BLaER1 (cell line): ENCODE measurements at regions not wholly inside any gene's neighbourhood (a gene's known extent, or its start where the extent isn't known, plus 50 kb on each side); places are given as distances from the start of the nearest gene placed in this dataset.
"Not testable (repeated sequence)": the region's sequence is repeated elsewhere in the genome, so short reads cannot be mapped to it uniquely, and the experiment has no call there.

Experiments
- H3K27ac ChIP-seq: shearing (Covaris generic); formaldehyde crosslinking; 2 replicates; pipeline ENCODE4 v1.8.1; 2022
- H3K27me3 ChIP-seq: shearing (Covaris generic); formaldehyde crosslinking; 2 replicates; pipeline ENCODE4 v1.8.1; 2022
- H3K36me3 ChIP-seq: shearing (Covaris generic); formaldehyde crosslinking; 2 replicates; pipeline ENCODE4 v1.8.1; 2022
- H3K4me1 ChIP-seq: shearing (Covaris generic); formaldehyde crosslinking; 2 replicates; pipeline ENCODE4 v1.8.1; 2022
- H3K4me2 ChIP-seq: shearing (Covaris generic); formaldehyde crosslinking; 2 replicates; pipeline ENCODE4 v1.8.1; 2022
- H3K4me3 ChIP-seq: shearing (Covaris generic); formaldehyde crosslinking; 2 replicates; pipeline ENCODE4 v1.8.1; 2022
- H3K9ac ChIP-seq: shearing (Covaris generic); formaldehyde crosslinking; 2 replicates; pipeline ENCODE4 v1.8.1; 2022
- H3K9me3 ChIP-seq: shearing (Covaris generic); formaldehyde crosslinking; 2 replicates; pipeline ENCODE4 v1.8.1; 2022
- H4K20me1 ChIP-seq: shearing (Covaris generic); formaldehyde crosslinking; 2 replicates; pipeline ENCODE4 v1.8.1; 2022
- Cebpa-rat ChIP-seq: shearing (Covaris generic); IDR thresholded peaks from 2 replicates; pipeline ENCODE4 v1.8.1; 2022

DNA sequence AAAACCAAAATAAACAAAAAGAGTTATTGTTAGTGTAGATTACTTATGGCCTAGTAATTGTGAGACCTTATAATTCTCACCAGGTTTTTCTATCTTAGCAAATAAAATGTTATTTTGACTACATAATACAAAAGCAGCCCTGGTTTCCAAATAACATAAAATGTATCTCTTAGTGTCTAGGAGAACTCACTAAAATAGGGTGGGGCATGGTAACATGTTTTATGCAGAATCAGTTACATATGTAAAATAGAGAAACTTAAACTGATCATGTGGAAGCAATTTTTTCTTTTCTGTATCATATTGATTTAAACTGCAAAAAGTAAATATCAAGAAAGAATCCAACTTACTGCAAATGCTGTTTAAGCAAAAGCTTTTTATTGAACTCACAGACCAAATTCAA, 431.1 kb upstream of the ALCAM start:
- H3K9ac ChIP-seq: no peak overlapping the region
- no peaks in the 10 kb centered on the region for H3K9me3 ChIP-seq
- H3K27me3 ChIP-seq: no peaks in the 10 kb centered on the region
- H4K20me1 ChIP-seq: no peaks in the 10 kb centered on the region
- no peak for TF ChIP-seq Cebpa-rat
- H3K4me1 ChIP-seq: no peaks in the 10 kb centered on the region
- no peak overlapping the region for H3K4me3 ChIP-seq
- no peak overlapping the region for H3K27ac ChIP-seq
- H3K4me2 ChIP-seq: no peak overlapping the region
- no peaks in the 10 kb centered on the region for H3K36me3 ChIP-seq

DNA sequence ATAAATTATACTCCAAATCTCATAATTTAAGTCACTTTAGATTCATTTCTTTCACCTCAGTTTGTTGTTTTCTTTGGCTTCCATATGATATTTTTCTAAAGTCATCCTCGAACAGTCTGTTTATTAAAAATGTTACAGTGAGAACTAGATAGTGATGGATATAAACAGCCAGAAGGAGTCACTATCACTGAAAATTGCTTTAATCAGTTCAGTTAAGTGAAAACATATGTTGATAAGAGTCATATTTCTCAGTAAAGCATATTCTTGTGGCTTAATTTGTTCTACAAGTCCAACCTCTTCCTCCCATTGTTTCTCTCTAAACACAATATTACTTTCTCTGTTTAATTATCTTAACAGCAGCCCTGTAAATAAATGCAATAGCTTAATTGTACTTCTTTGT, 427.5 kb upstream of the ALCAM start:
- no peaks in the 10 kb centered on the region for H3K4me1 ChIP-seq
- H3K27me3 ChIP-seq: no peaks in the 10 kb centered on the region
- no peak overlapping the region for H3K4me3 ChIP-seq
- no peak overlapping the region for H3K27ac ChIP-seq
- no peak overlapping the region for H3K4me2 ChIP-seq
- no peak overlapping the region for H3K9ac ChIP-seq
- no peaks in the 10 kb centered on the region for H3K9me3 ChIP-seq
- H3K36me3 ChIP-seq: no peaks in the 10 kb centered on the region
- TF ChIP-seq Cebpa-rat: no peak
- no peaks in the 10 kb centered on the region for H4K20me1 ChIP-seq

DNA sequence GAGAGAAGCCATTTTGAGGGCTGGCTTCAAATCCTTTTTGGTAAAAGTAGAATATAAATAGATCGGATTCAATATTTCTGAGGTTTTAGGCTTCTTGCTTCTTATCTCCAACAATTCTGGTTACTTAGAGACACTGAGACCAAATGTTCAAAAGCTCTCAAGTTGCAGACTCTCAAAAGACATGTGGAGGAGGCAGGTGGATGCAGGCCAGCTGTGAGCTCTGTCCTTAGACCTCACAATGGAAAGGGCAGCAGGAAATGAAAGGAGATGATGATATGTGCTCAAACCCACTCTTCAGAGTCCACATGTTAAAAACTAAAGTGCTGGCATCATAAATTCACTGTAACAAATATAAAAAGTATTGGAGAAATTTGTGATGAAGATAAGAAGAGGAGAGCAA, 424.9 kb upstream of the ALCAM start:
- no peak overlapping the region for H3K27ac ChIP-seq
- no peaks in the 10 kb centered on the region for H4K20me1 ChIP-seq
- no peak overlapping the region for H3K9ac ChIP-seq
- H3K4me2 ChIP-seq: no peak overlapping the region
- no peak for TF ChIP-seq Cebpa-rat
- H3K36me3 ChIP-seq: no peaks in the 10 kb centered on the region
- H3K4me3 ChIP-seq: no peak overlapping the region
- no peaks in the 10 kb centered on the region for H3K4me1 ChIP-seq
- H3K9me3 ChIP-seq: no peaks in the 10 kb centered on the region
- H3K27me3 ChIP-seq: no peaks in the 10 kb centered on the region

GRCh38 chr3:104943974-104944373, 422.7 kb upstream of the ALCAM start:
- H3K4me3 ChIP-seq: no peak overlapping the region

GRCh38 chr3:104947943-104948342, 418.8 kb upstream of the ALCAM start:
- H3K9ac ChIP-seq: no peak overlapping the region
- H3K4me2 ChIP-seq: no peak overlapping the region
- no peak for TF ChIP-seq Cebpa-rat
- no peaks in the 10 kb centered on the region for H3K4me1 ChIP-seq
- no peaks in the 10 kb centered on the region for H3K27me3 ChIP-seq
- no peaks in the 10 kb centered on the region for H3K9me3 ChIP-seq
- H3K27ac ChIP-seq: no peak overlapping the region
- H3K4me3 ChIP-seq: no peak overlapping the region
- no peaks in the 10 kb centered on the region for H4K20me1 ChIP-seq
- H3K36me3 ChIP-seq: no peaks in the 10 kb centered on the region

More at GRCh38 chr3:104943974-104944373, 422.7 kb upstream of the ALCAM start:
- no peak for TF ChIP-seq Cebpa-rat
- H3K4me1 ChIP-seq: no peaks in the 10 kb centered on the region
- no peaks in the 10 kb centered on the region for H3K27me3 ChIP-seq
- H3K9ac ChIP-seq: no peak overlapping the region
- H3K36me3 ChIP-seq: no peaks in the 10 kb centered on the region
- no peak overlapping the region for H3K4me2 ChIP-seq
- H3K9me3 ChIP-seq: no peaks in the 10 kb centered on the region
- H3K27ac ChIP-seq: no peak overlapping the region
- H4K20me1 ChIP-seq: no peaks in the 10 kb centered on the region

DNA sequence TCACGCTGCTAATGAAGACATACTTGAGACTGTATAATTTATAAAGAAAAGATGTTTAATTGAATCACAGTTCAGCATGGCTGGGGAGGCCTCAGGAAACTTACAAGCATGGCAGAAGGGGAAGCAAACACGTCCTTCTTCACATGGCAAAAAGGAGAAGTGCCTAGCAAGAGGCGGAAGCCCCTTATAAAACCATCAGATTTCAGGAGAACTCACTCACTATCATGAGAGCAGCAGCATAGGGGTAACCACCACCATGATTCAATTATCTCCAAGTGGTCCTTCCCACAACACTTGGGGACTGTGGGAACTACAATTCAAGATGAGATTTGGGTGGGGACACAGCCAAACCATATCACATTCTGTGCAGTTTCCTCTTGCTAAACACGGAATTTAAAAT, 416.9 kb upstream of the ALCAM start:
- H3K4me3 ChIP-seq, H3K9ac ChIP-seq, H3K36me3 ChIP-seq, H4K20me1 ChIP-seq, H3K4me2 ChIP-seq, H3K27ac ChIP-seq, H3K4me1 ChIP-seq, H3K9me3 ChIP-seq, H3K27me3 ChIP-seq: not testable (repeated sequence)

DNA sequence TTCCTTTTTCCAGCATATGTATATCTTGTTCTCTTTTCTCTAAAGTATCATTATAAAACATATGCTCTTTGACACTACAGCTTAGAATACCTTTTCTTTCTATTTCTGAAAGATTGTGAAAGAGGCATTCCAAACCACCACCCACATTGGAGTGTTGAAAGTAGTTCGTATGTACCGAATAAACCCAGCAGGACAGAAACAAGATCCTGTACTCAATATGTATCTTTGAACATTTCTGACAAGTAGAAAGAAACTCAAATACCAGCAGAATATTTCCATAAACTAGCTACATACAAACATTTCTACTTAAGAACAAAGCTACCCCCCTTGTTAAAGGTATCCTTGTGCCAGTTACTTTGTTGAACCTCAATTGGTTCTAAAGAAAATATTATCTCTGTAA, 415.3 kb upstream of the ALCAM start:
- Histone ChIP-seq H3K4me2 (no peak overlapping the region), H3K9me3 (no peaks in the 10 kb centered on the region), H3K4me3 (no peak overlapping the region), H3K36me3 (no peaks in the 10 kb centered on the region), H3K27ac (no peak overlapping the region), H3K27me3 (no peaks in the 10 kb centered on the region), H4K20me1 (no peaks in the 10 kb centered on the region), H3K4me1 (no peaks in the 10 kb centered on the region), H3K9ac (no peak overlapping the region)
- no peak for TF ChIP-seq Cebpa-rat

DNA sequence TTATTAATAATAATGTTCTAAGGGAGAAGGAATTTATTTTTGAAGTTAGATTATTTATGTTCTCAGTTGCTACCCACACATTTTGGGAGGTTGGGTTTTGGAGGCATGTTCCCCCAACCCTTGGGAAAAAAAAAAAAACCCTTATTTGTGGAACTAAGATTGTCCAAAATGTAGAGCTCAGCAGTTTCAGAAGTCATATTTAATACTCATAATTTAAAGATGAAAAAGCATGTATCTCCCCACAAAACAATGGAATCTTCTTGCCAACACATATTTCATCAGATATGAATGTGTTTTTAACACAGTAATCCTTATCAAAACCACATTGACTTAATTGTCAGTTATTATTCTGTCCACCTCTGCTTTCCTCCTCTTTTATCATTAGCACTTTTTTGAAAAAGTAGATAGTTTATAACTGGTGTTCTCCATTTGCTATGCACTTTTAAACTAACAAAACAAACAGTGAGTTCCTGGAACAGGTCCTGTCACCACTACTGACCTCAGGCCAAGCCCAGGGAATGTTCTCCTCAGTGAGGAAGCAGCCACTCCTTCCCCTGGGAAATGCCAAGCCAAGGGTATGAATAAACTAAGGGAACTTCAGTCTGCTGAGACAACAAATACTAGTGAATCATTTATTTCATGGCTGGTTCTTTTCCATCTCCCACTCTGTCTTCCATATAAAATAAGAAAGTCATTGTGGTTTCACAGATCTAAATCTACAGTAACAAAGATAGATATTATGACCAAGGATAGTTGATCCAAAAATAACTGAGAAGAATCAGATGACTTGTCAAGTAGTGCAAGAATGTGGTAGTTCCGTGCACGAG, 414.4 kb upstream of the ALCAM start:
- no peaks in the 10 kb centered on the region for H3K4me1 ChIP-seq
- no peak for TF ChIP-seq Cebpa-rat
- H3K9ac ChIP-seq: no peak overlapping the region
- no peaks in the 10 kb centered on the region for H4K20me1 ChIP-seq
- no peaks in the 10 kb centered on the region for H3K9me3 ChIP-seq
- H3K4me2 ChIP-seq: no peak overlapping the region
- no peak overlapping the region for H3K27ac ChIP-seq
- no peaks in the 10 kb centered on the region for H3K27me3 ChIP-seq
- H3K36me3 ChIP-seq: no peaks in the 10 kb centered on the region
- H3K4me3 ChIP-seq: no peak overlapping the region

- no peaks in the 10 kb centered on the region for H3K36me3 ChIP-seq
- H3K4me3 ChIP-seq: no peak overlapping the region
- no peak for TF ChIP-seq Cebpa-rat
- no peaks in the 10 kb centered on the region for H4K20me1 ChIP-seq
- H3K27ac ChIP-seq: no peak overlapping the region
- no peak overlapping the region for H3K9ac ChIP-seq
- H3K4me2 ChIP-seq: no peak overlapping the region
- no peaks in the 10 kb centered on the region for H3K4me1 ChIP-seq
- H3K9me3 ChIP-seq: no peaks in the 10 kb centered on the region
- no peaks in the 10 kb centered on the region for H3K27me3 ChIP-seq
Observed at GRCh38 chr3:104956620-104957345, 409.9 kb upstream of the ALCAM start.

- Histone ChIP-seq H3K4me1 (no peaks in the 10 kb centered on the region), H3K9ac (no peak overlapping the region), H3K9me3 (no peaks in the 10 kb centered on the region), H3K27ac (no peak overlapping the region), H4K20me1 (no peaks in the 10 kb centered on the region), H3K27me3 (no peaks in the 10 kb centered on the region), H3K4me2 (no peak overlapping the region), H3K4me3 (no peak overlapping the region), H3K36me3 (no peaks in the 10 kb centered on the region)
- TF ChIP-seq Cebpa-rat: no peak
Observed at GRCh38 chr3:104960579-104960978, 406.1 kb upstream of the ALCAM start.
